ENCODE measurements at regions not wholly inside any gene's neighbourhood (a gene's known extent, or its start where the extent isn't known, plus 50 kb on each side); places are given as distances from the start of the nearest gene placed in this dataset.
A peak's percentile ranks its signal among the peaks of the same experiment; 100 is the strongest.

GRCh38 chr15:70271422-70272088 is 173.8 kb upstream of the TLE3 start:
- Mint-ChIP-seq H3K27me3 (peaks cover 67% of the 10 kb centered on the region), H3K4me3 (no peak overlapping the region), H3K27ac (no peak overlapping the region), H3K36me3 (ENCODE audit: low read depth) (no peaks in the 10 kb centered on the region), H3K9me3 (no peaks in the 10 kb centered on the region), H3K4me1 (ENCODE audit: low read depth) (peaks cover 60% of the 10 kb centered on the region)
- intact Hi-C loops (cut with micrococcal nuclease), result no loop called here

GRCh38 chr15:70270752-70271111 is 173.0 kb upstream of the TLE3 start:
- Mint-ChIP-seq H3K27me3 (peaks cover 65% of the 10 kb centered on the region), H3K27ac (no peak overlapping the region), H3K9me3 (no peaks in the 10 kb centered on the region), H3K4me3 (no peak overlapping the region), H3K4me1 (ENCODE audit: low read depth) (peaks cover 67% of the 10 kb centered on the region), H3K36me3 (ENCODE audit: low read depth) (no peaks in the 10 kb centered on the region)
- intact Hi-C loops (cut with micrococcal nuclease), result no loop called here

GRCh38 chr15:70269991-70270751 is 172.5 kb upstream of the TLE3 start:
- H3K36me3 Mint-ChIP-seq (ENCODE audit: low read depth), result no peaks in the 10 kb centered on the region
- H3K9me3 Mint-ChIP-seq, result no peaks in the 10 kb centered on the region
- H3K27me3 Mint-ChIP-seq, result peaks cover 65% of the 10 kb centered on the region
- no peak overlapping the region for H3K4me3 Mint-ChIP-seq
- H3K27ac Mint-ChIP-seq, result no peak overlapping the region
- H3K4me1 Mint-ChIP-seq (ENCODE audit: low read depth), result peaks cover 69% of the 10 kb centered on the region
- intact Hi-C loops (cut with micrococcal nuclease), result loop anchor here (5.0 to 10.0 kb wide), 5 partner anchors 55 to 805 kb away; no protein-coding TSS in a partner anchor

GRCh38 chr15:70269311-70269911 is 171.7 kb upstream of the TLE3 start:
- intact Hi-C loops (cut with micrococcal nuclease), result loop anchor here (5.0 to 10.0 kb wide), 5 partner anchors 55 to 805 kb away; no protein-coding TSS in a partner anchor

GRCh38 chr15:70268698-70269251 is 171.1 kb upstream of the TLE3 start:
- no peak overlapping the region for H3K27ac Mint-ChIP-seq
- intact Hi-C loops (cut with micrococcal nuclease), result loop anchor here (5.0 to 10.0 kb wide), 5 partner anchors 56 to 804 kb away; no protein-coding TSS in a partner anchor
- H3K9me3 Mint-ChIP-seq, result no peaks in the 10 kb centered on the region
- peaks cover 61% of the 10 kb centered on the region for H3K27me3 Mint-ChIP-seq
- H3K4me1 Mint-ChIP-seq (ENCODE audit: low read depth), result peaks cover 83% of the 10 kb centered on the region
- no peaks in the 10 kb centered on the region for H3K36me3 Mint-ChIP-seq (ENCODE audit: low read depth)
- H3K4me3 Mint-ChIP-seq, result no peak overlapping the region

More at GRCh38 chr15:70269311-70269911, 171.7 kb upstream of the TLE3 start:
- H3K36me3 Mint-ChIP-seq (ENCODE audit: low read depth), result no peaks in the 10 kb centered on the region
- no peak overlapping the region for H3K27ac Mint-ChIP-seq
- H3K27me3 Mint-ChIP-seq, result peaks cover 61% of the 10 kb centered on the region
- no peaks in the 10 kb centered on the region for H3K9me3 Mint-ChIP-seq
- H3K4me1 Mint-ChIP-seq (ENCODE audit: low read depth), result peaks cover 77% of the 10 kb centered on the region
- no peak overlapping the region for H3K4me3 Mint-ChIP-seq

- no peaks in the 10 kb centered on the region for H3K36me3 Mint-ChIP-seq (ENCODE audit: low read depth)
- H3K27me3 Mint-ChIP-seq, result peaks cover 61% of the 10 kb centered on the region
- H3K27ac Mint-ChIP-seq, result peak overlapping the region; percentile 86
- intact Hi-C loops (cut with micrococcal nuclease), result loop anchor here (5.0 to 10.0 kb wide), 5 partner anchors 57 to 803 kb away; no protein-coding TSS in a partner anchor
- no peaks in the 10 kb centered on the region for H3K9me3 Mint-ChIP-seq
- peaks cover 92% of the 10 kb centered on the region for H3K4me1 Mint-ChIP-seq (ENCODE audit: low read depth)
- peak overlapping the region; percentile 10 for H3K4me3 Mint-ChIP-seq
These were observed 170.2 kb upstream of the TLE3 start for GRCh38 chr15:70267879-70268278.

GRCh38 chr15:70267306-70267705 is 169.6 kb upstream of the TLE3 start:
- Mint-ChIP-seq H3K27me3 (peaks cover 58% of the 10 kb centered on the region), H3K9me3 (no peaks in the 10 kb centered on the region), H3K27ac (peak overlapping the region; percentile 86), H3K36me3 (ENCODE audit: low read depth) (no peaks in the 10 kb centered on the region), H3K4me1 (ENCODE audit: low read depth) (peaks cover 97% of the 10 kb centered on the region), H3K4me3 (no peak overlapping the region)
- intact Hi-C loops (cut with micrococcal nuclease), result loop anchor here (5.0 to 10.0 kb wide), 5 partner anchors 57 to 803 kb away; no protein-coding TSS in a partner anchor

GRCh38 chr15:70266412-70267121 is 168.8 kb upstream of the TLE3 start:
- Mint-ChIP-seq H3K4me1 (ENCODE audit: low read depth) (peaks cover 98% of the 10 kb centered on the region), H3K4me3 (peak overlapping the region; percentile 47), H3K27ac (peak overlapping the region; percentile 86), H3K36me3 (ENCODE audit: low read depth) (no peaks in the 10 kb centered on the region), H3K27me3 (peaks cover 57% of the 10 kb centered on the region), H3K9me3 (no peaks in the 10 kb centered on the region)
- intact Hi-C loops (cut with micrococcal nuclease), result loop anchor here (5.0 to 10.0 kb wide), 5 partner anchors 58 to 802 kb away; no protein-coding TSS in a partner anchor

- Mint-ChIP-seq H3K9me3 (no peaks in the 10 kb centered on the region), H3K4me3 (no peak overlapping the region), H3K27ac (peak overlapping the region; percentile 86), H3K36me3 (ENCODE audit: low read depth) (no peaks in the 10 kb centered on the region), H3K4me1 (ENCODE audit: low read depth) (peaks cover 96% of the 10 kb centered on the region), H3K27me3 (peaks cover 53% of the 10 kb centered on the region)
- intact Hi-C loops (cut with micrococcal nuclease), result loop anchor here (5.0 to 10.0 kb wide), 5 partner anchors 59 to 801 kb away; no protein-coding TSS in a partner anchor
These were observed 168.3 kb upstream of the TLE3 start for GRCh38 chr15:70265986-70266385.

- peak overlapping the region; percentile 86 for H3K27ac Mint-ChIP-seq
- no peaks in the 10 kb centered on the region for H3K9me3 Mint-ChIP-seq
- peaks cover 96% of the 10 kb centered on the region for H3K4me1 Mint-ChIP-seq (ENCODE audit: low read depth)
- intact Hi-C loops (cut with micrococcal nuclease), result loop anchor here (5.0 to 10.0 kb wide), 5 partner anchors 59 to 801 kb away; no protein-coding TSS in a partner anchor
- peaks cover 53% of the 10 kb centered on the region for H3K27me3 Mint-ChIP-seq
- H3K36me3 Mint-ChIP-seq (ENCODE audit: low read depth), result no peaks in the 10 kb centered on the region
- H3K4me3 Mint-ChIP-seq, result no peak overlapping the region
These were observed 167.8 kb upstream of the TLE3 start for GRCh38 chr15:70265466-70265978.

GRCh38 chr15:70264738-70265465 is 167.2 kb upstream of the TLE3 start:
- peaks cover 54% of the 10 kb centered on the region for H3K27me3 Mint-ChIP-seq
- peak overlapping the region; percentile 86 for H3K27ac Mint-ChIP-seq
- no peaks in the 10 kb centered on the region for H3K9me3 Mint-ChIP-seq
- no peaks in the 10 kb centered on the region for H3K36me3 Mint-ChIP-seq (ENCODE audit: low read depth)
- intact Hi-C loops (cut with micrococcal nuclease), result loop anchor here (5.0 to 10.0 kb wide), 6 partner anchors 60 to 800 kb away; partner anchors contain the start of gene TLE3
- H3K4me1 Mint-ChIP-seq (ENCODE audit: low read depth), result peaks cover 96% of the 10 kb centered on the region
- H3K4me3 Mint-ChIP-seq, result no peak overlapping the region

- Mint-ChIP-seq H3K36me3 (ENCODE audit: low read depth) (no peaks in the 10 kb centered on the region), H3K27me3 (peaks cover 51% of the 10 kb centered on the region), H3K9me3 (no peaks in the 10 kb centered on the region), H3K4me3 (no peak overlapping the region), H3K4me1 (ENCODE audit: low read depth) (peaks cover 96% of the 10 kb centered on the region), H3K27ac (peak overlapping the region; percentile 86)
- intact Hi-C loops (cut with micrococcal nuclease), result loop anchor here (5.0 to 10.0 kb wide), 5 partner anchors 61 to 799 kb away; partner anchors contain the start of gene TLE3
These were observed 166.4 kb upstream of the TLE3 start for GRCh38 chr15:70264014-70264582.

Measured in dendritic cell treated with granulocyte-macrophage colony-stimulating factor and Interleukin-4, amounts not matched to agents 40 ng/mL and 50 ng/mL, for 4 days (primary cell).